GM13977 (cell line): ENCODE measurements at regions not wholly inside any gene's neighbourhood (a gene's known extent, or its start where the extent isn't known, plus 50 kb on each side); places are given as distances from the start of the nearest gene placed in this dataset.
A peak's percentile ranks its signal among the peaks of the same experiment; 100 is the strongest.

Experiments used
- DNase-seq: peaks from one replicate; pipeline ENCODE4 v3.0.0; 2012; ENCODE audit warnings: low spot score
- in situ Hi-C: fragments of 300-500 bp; cut with MboI; formaldehyde crosslinking; loops from one replicate; pipeline ENCODE4 v1.12.0; 2022; ENCODE audit warnings: low sequenced_read_pairs, low pct_unique_long_range_greater_than_20kb, mixed read lengths, inconsistent platforms; ENCODE audit not compliant: unreplicated experiment
- TF ChIP-seq, protein P1 (sequence below): IDR thresholded peaks from 2 replicates; pipeline ENCODE4 v1.5.1; 2012; ENCODE audit warnings: mild to moderate bottlenecking, control low read depth; ENCODE audit not compliant: insufficient read depth; ENCODE audit errors: extremely low read depth, missing control alignments

DNA sequence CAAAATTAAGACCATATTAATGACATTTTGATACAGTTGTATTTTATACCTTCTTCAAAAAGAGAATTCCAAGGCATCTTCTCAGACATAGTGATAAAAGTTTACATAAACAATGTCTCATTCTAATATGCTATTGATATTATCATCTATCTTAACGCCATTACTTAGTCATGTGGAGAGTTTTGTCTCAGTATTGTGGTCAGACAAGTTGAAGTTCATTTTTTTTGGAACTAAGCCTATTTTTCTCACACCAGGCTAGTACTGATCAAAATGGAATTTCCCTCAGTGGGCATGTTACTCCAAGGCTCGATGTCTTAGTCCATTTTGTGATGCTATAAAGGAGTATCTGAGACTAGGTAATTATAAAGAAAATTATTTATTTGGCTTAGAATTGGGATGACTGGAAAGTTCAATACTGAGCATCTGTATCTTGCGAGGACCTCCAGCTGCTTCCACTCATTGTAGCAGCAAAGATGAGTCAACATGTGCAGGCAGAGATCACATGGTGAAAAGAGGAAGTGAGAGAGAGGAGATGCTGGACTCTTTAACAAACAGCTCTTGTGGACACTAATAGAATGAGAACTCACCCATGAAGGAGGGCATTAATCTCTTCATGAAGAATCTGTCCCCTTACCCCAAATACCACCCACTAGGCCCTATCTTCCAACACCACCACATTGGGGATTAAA lies 825.5 kb upstream of the MANEA start:
- TF ChIP-seq, protein P1, sequence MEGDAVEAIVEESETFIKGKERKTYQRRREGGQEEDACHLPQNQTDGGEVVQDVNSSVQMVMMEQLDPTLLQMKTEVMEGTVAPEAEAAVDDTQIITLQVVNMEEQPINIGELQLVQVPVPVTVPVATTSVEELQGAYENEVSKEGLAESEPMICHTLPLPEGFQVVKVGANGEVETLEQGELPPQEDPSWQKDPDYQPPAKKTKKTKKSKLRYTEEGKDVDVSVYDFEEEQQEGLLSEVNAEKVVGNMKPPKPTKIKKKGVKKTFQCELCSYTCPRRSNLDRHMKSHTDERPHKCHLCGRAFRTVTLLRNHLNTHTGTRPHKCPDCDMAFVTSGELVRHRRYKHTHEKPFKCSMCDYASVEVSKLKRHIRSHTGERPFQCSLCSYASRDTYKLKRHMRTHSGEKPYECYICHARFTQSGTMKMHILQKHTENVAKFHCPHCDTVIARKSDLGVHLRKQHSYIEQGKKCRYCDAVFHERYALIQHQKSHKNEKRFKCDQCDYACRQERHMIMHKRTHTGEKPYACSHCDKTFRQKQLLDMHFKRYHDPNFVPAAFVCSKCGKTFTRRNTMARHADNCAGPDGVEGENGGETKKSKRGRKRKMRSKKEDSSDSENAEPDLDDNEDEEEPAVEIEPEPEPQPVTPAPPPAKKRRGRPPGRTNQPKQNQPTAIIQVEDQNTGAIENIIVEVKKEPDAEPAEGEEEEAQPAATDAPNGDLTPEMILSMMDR = no peak
- in situ Hi-C loops = no loop called here
- DNase-seq = peak; percentile 18

DNA sequence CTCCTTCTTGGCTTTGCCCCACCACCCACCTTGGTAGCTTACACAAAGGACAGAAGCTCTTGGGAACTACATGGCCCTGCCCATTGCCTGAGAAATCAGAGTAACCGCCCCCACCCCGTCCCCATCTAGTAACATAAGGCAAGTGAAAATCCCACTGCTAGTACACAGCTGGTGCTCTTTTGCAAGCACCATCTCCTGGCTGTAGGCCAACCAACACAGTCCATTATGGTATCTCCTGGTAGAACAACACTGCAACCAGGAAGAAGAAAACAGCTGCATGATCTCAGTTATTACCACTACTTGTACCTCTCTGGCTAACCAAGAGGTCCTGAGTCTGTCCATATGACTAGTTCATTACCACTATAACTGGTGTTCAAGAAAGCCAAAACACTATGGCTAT lies 841.1 kb upstream of the MANEA start:
- in situ Hi-C loops = no loop called here
- DNase-seq = no peak
- TF ChIP-seq, protein P1 = no peak

- DNase-seq = no peak
- TF ChIP-seq, protein P1 = no peak
- in situ Hi-C loops = no loop called here
Measured at GRCh38 chr6:94735270-94735669, 842.1 kb upstream of the MANEA start.

- no peak for DNase-seq
- TF ChIP-seq, protein P1 = no peak
- in situ Hi-C loops = no loop called here
Measured at GRCh38 chr6:94734751-94735150, 842.6 kb upstream of the MANEA start.

DNA sequence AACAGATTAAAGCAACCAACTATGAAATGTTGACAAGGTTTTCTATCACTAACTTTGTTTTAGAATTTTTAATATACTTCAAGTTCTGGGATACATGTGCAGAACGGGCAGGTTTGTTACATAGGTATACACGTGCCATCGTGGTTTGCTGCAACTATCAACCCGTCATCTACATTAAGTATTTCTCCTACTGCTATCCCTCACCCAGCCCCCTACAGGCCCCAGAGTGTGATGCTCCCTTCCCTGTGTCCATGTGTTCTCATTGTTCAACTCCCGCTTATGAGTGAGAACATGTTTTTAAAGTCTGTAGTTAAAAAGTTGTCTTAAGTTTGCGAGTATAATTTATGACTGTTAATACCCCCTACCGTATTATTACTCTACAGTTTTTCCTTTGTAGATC lies 844.3 kb upstream of the MANEA start:
- in situ Hi-C loops = no loop called here
- no peak for DNase-seq
- TF ChIP-seq, protein P1 = no peak

GRCh38 chr6:94727710-94728109 lies 849.6 kb upstream of the MANEA start:
- in situ Hi-C loops = no loop called here

More at GRCh38 chr6:94727710-94728109, 849.6 kb upstream of the MANEA start:
- TF ChIP-seq, protein P1 = no peak
- no peak for DNase-seq
